ENCODE measurements at regions not wholly inside any gene's neighbourhood (a gene's known extent, or its start where the extent isn't known, plus 50 kb on each side); places are given as distances from the start of the nearest gene placed in this dataset.

- no peak for TF ChIP-seq POLR2A (IDR thresholded peaks at IDR 0.05)
- no peak for TF ChIP-seq CTCF (IDR thresholded peaks at IDR 0.05)
Measured at GRCh38 chr13:65724226-65724625, 1505.9 kb downstream of the PCDH9 start.
